ENCODE measurements at regions not wholly inside any gene's neighbourhood (a gene's known extent, or its start where the extent isn't known, plus 50 kb on each side); places are given as distances from the start of the nearest gene placed in this dataset.

DNA sequence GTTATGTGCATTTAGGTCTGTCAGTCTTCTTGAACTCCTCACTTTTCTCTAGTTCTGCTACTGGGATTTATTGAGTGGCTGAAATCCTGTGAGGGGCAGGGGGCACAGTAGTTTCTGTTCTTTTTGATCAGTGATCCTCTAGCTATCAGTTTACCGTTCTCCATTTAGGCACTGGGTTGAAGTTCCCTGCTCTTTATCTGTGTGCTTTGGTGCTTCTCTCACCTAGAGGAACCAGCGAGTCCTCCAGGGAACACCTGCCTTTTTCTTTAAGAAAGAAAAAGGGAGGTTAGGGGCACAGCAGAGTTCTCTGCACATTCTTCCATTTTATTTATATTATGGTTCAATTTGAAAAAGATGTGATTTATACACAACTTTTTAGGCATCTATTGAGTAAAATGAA, 503.0 kb upstream of the AGA start:
- DNase-seq (ENCODE audit: insufficient read length, low spot score): no peak
- FAIRE-seq: no peak
- no peak for TF ChIP-seq POLR2A (IDR thresholded peaks at IDR 0.05; ENCODE audit: low read depth, low read length)

DNA sequence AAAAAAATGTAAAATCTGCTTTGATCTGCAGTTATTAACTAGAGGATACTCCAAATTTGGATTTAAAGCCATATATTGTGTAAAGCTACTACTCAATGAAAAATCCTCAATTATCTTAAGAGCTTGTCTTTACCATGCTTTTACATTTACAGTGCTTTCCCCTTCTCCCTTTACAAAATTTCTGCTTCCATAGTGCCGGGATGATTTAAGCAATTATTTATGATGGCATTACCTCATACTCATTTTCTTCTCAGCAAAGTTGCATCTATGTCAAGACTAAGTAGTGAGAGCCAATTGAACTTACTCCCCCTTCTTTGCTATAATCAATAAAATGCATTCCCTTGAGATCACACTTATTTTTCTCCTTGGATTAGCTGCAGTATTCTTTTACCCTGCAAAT, 505.4 kb upstream of the AGA start:
- TF ChIP-seq POLR2A (IDR thresholded peaks at IDR 0.05; ENCODE audit: low read depth, low read length): no peak
- DNase-seq (ENCODE audit: insufficient read length, low spot score): no peak
- no peak for FAIRE-seq

DNA sequence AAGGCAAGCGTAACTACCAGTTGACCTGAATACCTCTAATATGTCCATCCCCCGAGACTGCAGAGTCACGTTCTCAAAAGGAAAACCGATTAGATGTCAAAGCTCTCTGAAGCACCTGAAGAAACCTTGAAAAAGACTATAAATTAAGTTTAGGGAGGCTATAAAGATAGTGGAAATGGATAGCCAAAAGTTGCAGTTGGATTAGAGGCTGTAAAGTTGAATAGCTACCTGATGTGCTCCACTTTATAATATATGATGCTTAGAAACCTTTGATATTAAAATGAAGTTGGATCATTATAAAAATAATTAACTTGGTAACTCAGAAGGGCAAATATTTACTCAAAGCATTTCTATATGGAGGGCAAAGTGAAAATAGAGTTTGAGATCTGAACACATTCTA, 506.6 kb upstream of the AGA start:
- no peak for TF ChIP-seq POLR2A (IDR thresholded peaks at IDR 0.05; ENCODE audit: low read depth, low read length)
- FAIRE-seq (no peak), DNase-seq (ENCODE audit: insufficient read length, low spot score) (no peak)

- TF ChIP-seq POLR2A (IDR thresholded peaks at IDR 0.05; ENCODE audit: low read depth, low read length): no peak
- DNase-seq (ENCODE audit: insufficient read length, low spot score) (no peak), FAIRE-seq (no peak)
Observed at GRCh38 chr4:177951026-177951425, 508.8 kb upstream of the AGA start.

DNA sequence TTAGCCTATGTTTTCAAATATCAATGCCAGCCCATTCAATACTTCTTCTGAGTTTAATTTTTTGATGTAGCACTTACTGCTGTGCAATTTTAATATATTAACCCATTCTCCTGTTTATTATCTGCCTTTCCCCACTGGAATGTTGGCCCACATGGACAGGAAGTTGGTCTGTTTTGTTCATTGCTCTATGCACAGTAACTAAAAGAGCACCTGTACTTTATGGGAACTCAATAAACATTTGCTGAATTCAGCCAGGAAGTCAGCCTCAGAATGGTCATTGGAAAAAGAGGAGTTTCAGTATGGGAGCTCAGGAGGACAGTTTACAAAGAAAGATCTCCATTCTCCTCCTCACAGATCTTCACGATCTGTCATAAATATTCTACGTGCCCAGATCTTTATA, 510.5 kb upstream of the AGA start:
- DNase-seq (ENCODE audit: insufficient read length, low spot score): no peak
- TF ChIP-seq POLR2A (IDR thresholded peaks at IDR 0.05; ENCODE audit: low read depth, low read length): no peak
- no peak for FAIRE-seq

- no peak for TF ChIP-seq POLR2A (IDR thresholded peaks at IDR 0.05; ENCODE audit: low read depth, low read length)
- DNase-seq (ENCODE audit: insufficient read length, low spot score): no peak
- no peak for FAIRE-seq
Observed at GRCh38 chr4:177957596-177958360, 515.5 kb upstream of the AGA start.

- TF ChIP-seq POLR2A (IDR thresholded peaks at IDR 0.05; ENCODE audit: low read depth, low read length): no peak
- FAIRE-seq (no peak), DNase-seq (ENCODE audit: insufficient read length, low spot score) (no peak)
Observed at GRCh38 chr4:177960566-177960965, 518.3 kb upstream of the AGA start.

- no peak for FAIRE-seq
- TF ChIP-seq POLR2A (IDR thresholded peaks at IDR 0.05; ENCODE audit: low read depth, low read length): no peak
- DNase-seq (ENCODE audit: insufficient read length, low spot score): no peak
Observed at GRCh38 chr4:177961761-177962380, 519.6 kb upstream of the AGA start.

DNA sequence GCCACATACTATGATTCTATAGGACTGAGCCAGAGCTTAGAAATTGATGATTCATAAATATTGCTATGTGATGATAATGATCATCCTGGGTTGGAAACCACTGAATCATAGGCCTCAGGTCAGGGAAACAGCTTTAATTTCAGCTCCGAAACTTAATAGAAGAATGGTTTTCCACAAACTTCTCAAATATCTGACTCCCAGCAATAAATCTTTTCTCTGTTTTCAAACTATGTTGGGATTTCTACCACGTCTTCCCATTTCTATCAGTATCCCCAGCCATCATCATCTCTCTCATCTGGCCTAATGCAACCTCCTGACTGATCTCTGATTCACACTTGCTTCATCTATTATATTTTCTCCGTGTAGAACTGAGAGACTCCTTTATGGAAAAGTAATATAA, 521.8 kb upstream of the AGA start:
- FAIRE-seq: no peak
- DNase-seq (ENCODE audit: insufficient read length, low spot score): no peak

GRCh38 chr4:177964693-177965168, 522.5 kb upstream of the AGA start:
- FAIRE-seq (no peak), DNase-seq (ENCODE audit: insufficient read length, low spot score) (no peak)
- no peak for TF ChIP-seq POLR2A (IDR thresholded peaks at IDR 0.05; ENCODE audit: low read depth, low read length)

More for the DNA sequence above, 521.8 kb upstream of the AGA start:
- TF ChIP-seq POLR2A (IDR thresholded peaks at IDR 0.05; ENCODE audit: low read depth, low read length): no peak

- DNase-seq (ENCODE audit: insufficient read length, low spot score) (no peak), FAIRE-seq (no peak)
- TF ChIP-seq POLR2A (IDR thresholded peaks at IDR 0.05; ENCODE audit: low read depth, low read length): no peak
Observed at GRCh38 chr4:177967328-177967727, 525.1 kb upstream of the AGA start.

- FAIRE-seq (no peak), DNase-seq (ENCODE audit: insufficient read length, low spot score) (no peak)
- no peak for TF ChIP-seq POLR2A (IDR thresholded peaks at IDR 0.05; ENCODE audit: low read depth, low read length)
Observed at GRCh38 chr4:177968817-177969442, 526.7 kb upstream of the AGA start.

GRCh38 chr4:177974461-177974860, 532.2 kb upstream of the AGA start:
- no peak for DNase-seq (ENCODE audit: insufficient read length, low spot score)
- TF ChIP-seq POLR2A (IDR thresholded peaks at IDR 0.05; ENCODE audit: low read depth, low read length): no peak
- no peak for FAIRE-seq

- no peak for TF ChIP-seq POLR2A (IDR thresholded peaks at IDR 0.05; ENCODE audit: low read depth, low read length)
- DNase-seq (ENCODE audit: insufficient read length, low spot score): no peak
- FAIRE-seq: no peak
Observed at GRCh38 chr4:177975315-177975987, 533.2 kb upstream of the AGA start.
